D341Med (cell line): ENCODE measurements at regions not wholly inside any gene's neighbourhood (a gene's known extent, or its start where the extent isn't known, plus 50 kb on each side); places are given as distances from the start of the nearest gene placed in this dataset.
"Not testable (repeated sequence)": the region's sequence is repeated elsewhere in the genome, so short reads cannot be mapped to it uniquely, and the experiment has no call there.

Source experiments
- DNase-seq: peaks from one replicate; pipeline ENCODE4 v3.0.0; 2012; ENCODE audit warnings: low spot score

DNA sequence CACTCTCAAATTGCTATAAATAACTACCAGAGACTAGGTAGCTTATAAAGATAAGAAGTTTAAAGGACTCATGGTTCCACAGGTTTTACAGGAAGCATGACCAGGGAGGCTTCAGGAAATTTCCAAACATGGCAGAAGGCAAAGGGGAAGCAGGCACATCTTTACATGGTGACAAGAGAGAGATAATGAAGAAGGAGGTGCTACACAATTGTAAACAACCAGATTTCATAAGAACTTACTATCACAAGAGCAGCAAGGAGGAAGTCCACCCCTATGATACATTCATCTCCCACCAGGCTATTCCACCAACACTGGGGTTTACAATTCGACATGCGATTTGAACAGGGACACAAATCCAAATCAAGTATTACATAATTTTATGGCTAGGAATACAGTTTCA is 257.7 kb downstream of the BTG1 start:
- DNase-seq, result no peak

DNA sequence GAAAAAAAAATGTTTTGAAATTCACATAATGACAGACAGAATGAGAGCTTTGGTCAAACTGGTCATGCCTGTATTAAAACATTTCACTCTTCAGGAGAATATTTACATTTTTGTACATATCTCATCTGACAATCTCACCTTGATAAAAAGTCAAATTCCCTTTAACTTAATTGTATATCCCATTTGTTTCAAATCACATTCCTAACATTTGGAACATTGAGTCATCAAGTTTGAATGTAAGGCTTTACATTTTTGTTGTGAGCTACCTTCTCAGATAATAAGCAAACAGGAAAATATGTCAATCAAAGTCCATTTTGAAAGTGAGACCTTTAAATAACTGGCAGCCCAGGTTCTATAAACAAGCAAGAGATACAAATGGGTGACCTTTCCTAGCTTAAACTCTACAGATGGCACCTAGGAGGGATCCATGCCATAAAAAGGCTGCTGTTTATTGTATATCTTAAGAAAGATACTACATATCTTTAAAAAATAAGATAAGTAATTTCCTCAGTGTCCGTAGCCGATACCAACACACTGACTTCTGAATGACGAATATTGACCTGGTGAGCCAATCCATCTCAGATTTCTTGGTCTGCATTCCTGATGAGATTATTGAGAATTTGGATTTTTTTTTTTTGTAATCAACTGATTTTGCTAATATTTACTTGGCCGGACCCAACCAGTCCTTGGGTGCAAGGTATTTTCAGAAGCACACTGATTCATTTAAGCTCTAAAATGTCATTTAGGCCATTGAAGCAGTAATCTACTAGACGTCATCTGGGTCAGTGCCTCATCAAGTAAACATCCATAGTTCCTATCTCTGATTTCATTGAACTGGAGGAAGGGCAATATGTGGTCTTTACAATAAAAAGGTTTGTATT is 259.6 kb downstream of the BTG1 start:
- no peak for DNase-seq

DNA sequence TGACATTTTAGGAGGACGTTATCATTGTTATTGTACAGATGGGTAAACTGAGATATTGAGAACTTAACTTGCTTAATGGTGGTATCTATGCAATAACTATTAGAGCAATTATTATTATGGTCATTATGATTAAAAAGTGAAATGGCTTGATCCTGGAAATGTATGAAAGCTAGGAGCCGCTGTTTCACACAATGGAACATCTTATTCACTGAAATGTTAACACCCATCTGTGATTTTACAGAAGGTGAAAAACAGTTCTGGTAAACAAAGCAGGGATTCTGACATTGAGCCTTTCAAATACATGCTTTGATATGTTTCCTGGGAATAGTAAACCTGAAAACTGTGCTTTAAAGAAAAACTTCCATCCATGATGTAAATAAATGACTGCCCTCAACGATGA is 261.4 kb downstream of the BTG1 start:
- no peak for DNase-seq

DNA sequence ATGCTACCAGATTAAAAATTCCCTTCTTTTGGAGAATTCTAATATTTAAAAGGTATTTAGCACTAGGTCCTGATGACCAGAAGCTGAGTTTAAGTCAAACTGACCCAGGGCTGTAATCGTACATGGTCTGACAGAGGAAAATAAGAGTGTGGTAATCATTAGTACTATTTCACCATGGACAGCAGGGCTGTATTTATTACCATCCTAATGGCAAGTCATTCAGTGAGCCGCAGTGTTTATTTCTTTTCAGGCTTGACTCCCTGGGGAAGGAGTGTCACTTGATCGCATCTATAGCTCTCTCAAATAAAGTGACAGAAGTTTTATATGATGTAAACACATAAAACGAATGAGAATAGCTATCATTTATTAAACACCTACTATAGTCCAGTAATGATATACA is 261.8 kb downstream of the BTG1 start:
- DNase-seq, result no peak

DNA sequence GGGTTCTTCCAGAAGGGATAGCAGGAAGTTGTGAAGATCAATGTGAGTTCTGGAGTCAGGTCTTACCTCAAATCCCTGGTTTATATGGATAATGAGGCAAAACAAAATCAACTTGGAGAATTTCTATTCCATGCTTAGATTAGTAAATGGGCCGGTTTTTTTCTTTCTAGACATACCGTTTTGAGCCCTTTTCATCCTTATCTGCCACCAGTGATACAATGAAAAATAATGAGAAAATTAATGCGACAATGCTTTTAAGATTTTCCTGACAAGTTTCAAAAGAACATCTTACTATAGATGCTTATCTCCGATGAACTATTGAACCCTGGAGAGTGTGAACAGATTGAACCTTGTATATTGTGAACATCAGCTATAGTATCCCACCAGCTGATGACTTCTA is 262.7 kb downstream of the BTG1 start:
- DNase-seq, result no peak

DNA sequence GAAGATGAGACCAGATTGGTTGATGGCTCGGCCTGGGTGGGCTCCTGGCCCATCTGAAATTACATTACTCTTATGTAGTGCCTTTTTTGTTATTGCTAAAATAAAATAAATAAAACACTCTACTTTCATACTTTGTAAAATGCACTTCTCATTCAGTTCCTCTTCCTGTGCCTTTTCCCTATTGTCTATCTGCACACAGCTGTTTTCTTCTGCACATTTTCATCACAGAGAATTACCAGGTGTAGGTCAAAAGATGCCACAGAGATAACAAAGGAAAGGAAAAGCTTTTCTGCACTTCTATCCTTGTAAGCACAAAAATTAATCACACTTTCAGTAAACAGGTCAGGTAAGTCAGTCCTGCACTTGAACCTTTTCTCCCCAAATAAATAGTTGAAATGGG is 265.1 kb downstream of the BTG1 start:
- no peak for DNase-seq

DNA sequence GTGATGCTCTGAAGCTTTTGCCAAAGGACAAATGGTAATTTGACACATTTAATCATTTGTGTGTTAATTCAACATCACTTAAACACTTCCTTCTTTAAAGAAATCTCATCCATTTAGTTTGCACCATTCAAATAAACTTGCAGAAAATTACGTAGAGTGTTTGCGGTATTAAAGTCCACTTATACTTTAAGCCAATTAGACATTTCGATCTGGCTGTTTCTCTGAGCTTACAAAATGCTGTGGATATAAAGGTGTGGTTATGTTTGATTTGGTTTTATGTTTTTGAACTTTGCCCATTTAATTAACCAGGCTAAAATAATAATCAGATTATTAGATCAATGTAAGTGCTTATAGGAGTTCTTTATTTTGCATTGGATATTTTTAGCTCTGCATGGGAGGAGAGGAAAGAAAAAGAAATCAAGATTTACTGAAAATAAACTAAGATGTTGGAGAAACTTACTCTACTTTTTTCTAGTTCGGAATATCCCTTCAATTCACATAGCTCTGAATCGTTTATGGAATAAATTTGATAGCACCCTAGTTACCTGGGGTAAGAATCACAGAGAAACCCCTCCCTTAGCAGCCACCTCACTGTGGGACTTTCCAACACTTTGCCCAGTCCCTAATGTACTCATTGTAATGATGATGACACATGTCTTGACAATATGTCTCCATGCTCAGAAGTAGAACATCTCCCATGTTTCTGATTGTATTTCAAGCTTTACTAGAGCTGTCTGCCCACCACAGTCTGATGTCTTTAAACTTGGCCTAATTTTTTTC is 268.0 kb downstream of the BTG1 start:
- DNase-seq, result no peak

DNA sequence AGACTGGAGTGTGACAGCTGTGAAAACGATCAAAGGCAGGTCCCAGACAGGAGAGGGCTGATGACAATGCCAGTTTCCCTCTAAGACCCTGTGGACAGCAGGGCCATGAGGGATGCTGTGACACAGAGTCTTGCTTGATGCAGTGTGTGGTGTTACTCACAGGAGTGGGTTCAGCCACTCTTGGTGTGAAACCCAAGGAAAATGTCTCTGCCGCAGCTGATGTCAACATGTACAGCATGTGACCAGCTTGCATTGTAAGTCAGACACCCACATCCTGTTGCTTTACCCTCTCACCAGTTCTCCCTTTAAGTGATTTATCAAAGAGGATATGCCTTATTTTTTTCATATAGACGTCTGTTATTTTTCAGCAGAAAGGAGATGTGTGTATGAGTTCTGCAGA is 268.6 kb downstream of the BTG1 start:
- DNase-seq, result no peak

DNA sequence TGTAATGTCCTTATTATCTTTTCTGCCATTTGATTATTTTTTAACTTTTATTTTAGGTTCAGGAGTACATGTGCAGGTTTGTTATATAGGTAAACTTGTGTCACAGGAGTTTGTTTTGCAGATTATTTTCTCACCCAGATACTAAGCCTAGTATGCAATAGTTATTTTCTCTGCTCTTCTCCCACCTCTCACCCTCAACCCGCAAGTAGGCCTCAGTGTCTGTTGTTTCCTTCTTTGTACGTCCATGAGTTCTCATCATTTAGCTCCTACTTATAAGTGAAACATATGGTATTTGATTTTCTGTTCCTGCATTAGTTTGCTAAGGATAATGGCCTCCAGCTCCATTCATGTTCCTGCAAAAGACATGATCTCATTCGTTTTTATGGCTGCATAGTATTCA is 270.0 kb downstream of the BTG1 start:
- not testable (repeated sequence) for DNase-seq

DNA sequence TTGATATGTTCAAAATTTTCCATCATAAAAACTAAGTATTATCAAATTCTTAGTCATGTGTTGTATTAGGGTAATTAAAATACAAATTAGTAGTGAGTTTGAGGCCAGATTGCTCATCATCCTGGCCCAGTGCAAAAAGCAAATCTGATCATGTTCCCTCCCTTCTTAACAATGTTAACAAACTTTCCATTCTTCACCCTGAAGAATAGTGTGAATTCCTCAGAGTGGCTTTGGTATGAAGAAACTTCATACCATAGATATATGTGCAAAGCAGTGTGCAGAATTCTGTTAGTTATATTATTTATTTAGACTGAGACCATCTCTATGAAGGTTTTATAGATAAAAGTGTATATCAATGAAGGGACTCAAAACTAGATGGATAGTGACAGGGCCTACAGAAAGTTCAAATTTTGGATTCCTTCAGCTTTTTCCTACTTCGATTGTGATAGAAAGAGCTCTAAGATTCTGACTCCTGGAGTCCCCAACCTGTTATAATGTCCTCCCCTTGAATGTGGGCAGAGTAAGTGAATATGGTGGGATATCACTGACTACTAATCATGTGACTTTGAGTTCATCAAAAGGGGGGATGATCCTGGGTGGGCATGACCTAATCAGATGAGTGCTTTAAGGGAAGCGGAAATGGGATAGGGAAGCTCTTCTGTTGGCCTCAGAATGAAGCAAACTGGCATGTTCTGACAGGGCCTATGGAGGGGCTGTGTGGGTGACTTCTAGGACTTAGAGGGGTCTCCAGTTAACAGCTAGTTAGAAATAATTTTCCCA is 271.4 kb downstream of the BTG1 start:
- DNase-seq, result no peak

DNA sequence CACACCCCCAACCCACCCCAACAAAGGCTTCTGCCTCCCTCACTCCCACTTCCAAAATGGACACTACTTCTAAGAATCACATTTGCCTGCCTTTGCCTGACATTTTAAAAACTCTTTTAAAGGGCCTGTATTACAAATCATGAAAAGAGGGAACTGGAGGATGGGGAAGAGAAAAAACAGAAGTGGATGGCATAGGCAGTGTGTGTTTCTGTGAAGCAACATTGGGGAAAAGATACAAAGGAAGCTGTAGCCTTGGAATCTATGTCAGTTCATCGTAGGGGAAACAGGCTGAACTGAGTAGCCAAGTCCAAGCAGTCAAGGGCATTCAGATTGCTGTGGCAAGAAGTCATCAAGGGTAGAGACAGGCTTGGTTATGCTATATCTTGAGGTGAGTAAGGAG is 273.9 kb downstream of the BTG1 start:
- no peak for DNase-seq

DNA sequence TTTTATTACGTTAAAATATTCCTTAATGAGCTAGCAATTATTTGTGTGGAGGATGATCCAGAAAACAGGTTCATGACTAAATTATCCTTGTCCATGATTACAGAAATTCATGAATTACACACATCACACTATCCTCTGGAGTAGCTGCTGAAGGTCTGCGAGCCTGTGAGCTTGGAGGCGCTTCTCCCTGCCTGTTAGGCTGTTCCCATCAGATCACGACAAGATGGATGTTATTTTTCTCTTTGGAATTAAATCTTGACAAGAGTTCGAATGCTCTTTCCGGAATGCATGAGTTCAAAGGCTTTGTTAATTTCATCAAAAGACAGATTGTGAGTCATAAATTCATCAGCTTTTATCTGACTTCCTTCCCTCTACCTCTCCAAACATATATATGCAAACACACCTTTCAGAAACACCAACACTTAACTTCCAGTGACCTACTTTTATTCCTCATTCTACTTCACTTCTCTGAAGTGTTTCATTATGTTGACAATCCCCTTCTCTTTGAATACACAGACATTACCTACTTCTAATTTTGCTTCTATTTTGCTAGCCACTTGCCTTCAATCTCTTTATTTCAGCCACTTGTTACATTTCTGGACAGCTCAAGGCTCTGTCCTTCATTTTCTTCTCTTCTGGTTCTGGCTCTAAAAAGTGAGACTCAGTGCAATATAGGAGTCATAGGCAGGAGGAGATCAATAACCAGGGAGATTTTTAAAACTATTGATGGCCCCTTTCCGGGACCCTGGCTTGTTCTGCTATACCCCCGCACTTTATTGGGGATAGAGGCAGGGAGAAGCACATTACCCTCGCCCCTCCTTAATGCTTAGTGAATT is 274.6 kb downstream of the BTG1 start:
- no peak for DNase-seq

DNA sequence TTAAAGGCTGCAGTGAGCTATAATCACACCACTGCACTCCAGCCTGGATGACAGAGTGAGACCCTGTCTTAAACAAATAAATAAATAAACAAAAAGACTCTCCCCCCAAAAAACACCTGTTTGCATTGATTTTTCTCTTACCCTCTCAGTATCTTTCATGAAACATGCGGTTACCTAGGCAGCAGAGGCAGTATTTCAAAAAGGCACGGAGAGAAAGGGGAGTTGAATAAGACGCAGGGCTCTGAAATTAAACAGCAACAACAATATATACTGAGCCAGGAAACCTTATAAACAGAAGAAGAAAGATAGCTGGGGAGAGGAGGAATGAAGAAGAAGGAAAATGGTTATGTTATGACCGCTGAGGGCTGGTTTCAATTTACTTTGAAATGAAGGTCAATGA is 277.6 kb downstream of the BTG1 start:
- DNase-seq, result no peak

DNA sequence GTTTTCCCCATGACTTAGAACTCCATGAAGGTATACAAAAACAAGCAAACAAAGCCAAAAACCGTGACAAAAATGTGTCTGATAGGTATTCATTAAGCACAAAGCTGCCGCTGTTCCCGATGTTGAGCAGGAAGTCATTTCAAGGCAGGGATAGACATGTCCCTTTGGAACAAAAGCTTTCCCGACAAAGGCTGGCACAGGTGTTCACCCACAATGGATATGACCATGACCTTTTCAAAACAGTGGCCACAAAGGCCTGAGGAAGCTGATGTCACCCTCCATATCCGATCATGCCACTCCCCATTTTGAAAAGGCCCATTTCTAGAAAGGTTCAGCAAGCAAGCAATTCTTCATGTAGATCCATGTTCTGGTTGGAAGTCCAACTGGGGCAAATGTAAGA is 279.1 kb downstream of the BTG1 start:
- DNase-seq, result no peak

DNA sequence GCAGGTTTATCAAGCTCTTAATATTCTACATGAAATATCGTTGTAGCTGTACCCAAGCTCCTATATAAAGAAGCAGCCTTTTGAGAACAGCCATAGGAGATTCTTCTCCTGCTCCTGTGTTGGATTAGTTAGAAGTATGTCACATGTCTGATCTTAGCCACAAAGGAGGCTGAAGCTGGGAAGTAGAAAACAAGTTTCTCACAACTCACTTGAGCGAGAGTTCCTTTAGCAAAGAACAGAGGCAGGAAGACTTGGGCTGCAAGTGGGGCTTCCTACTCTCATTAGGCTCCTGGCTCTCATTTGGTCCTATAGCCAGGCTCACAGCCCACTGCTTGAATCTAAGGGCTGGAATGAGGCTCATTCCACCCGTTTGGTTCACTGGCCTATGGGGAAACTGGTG is 281.9 kb downstream of the BTG1 start:
- no peak for DNase-seq

DNA sequence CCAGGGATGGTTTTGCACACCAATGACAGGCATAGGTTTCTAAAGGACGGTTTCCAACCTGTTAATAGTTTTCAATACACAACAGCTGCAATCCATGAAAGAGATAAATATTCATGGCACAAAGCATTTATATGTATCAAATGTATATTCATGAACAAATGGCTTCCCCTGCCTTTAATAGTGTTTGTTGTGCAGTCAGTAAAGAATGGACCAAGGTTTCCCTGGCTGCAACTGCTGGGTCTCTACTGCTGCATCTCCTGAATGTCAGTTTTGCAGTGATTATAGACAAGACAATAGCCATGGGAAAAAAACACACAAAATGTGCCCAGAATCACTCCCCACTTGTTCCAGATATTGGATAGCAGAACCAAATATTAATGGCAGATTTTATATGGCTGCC is 284.1 kb downstream of the BTG1 start:
- no peak for DNase-seq

DNA sequence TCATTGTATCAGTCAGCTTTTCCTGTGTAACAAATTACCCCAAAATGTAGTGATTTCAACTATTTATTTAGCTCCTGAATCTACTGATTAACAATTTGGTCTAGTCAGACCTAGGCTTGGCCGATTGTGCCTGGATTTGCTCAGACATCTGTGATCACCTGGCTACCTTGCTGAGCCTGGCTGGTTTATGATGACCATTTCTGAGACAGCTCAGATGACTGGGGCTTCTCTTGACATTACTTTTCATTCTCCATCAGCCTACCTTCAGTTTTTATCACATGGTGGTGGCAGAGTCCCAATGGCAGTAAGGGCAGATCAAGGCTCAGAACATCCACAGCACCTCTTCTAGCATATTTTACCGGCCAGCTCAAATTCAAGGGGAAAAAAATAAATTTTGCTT is 286.3 kb downstream of the BTG1 start:
- no peak for DNase-seq

DNA sequence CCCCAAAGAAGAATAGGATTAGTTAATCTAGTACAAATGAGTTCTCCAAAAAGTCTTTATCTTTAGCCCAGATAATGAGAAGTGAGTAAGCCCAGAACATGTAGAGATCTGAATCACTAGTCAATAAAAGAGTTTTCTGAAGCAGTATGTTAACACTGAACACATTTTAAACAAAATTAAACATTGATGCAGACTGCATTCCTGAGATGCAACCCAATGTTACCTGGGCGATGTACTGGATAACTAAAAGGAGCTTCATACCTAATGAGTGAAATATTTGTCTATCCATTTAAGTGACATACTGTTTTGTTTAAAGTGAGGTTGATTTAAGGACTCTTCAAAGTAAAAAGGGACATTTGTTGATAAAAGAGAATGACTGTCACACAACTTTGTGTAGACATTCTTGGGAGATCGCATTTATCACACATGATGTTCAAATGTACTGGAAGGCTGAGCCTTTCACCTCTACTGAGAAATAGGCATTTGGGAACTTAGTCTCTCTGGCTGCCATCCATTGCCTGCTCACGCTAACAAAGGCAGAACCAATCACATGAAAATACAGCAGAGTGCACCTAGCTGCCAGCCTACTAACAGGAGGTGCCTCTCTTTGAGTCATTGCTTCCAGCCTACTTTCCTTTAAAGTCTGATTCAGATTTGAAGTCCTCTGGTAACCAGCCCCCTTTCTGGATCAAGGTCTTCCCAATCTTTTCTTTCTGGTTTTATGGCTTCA is 287.7 kb downstream of the BTG1 start:
- no peak for DNase-seq

DNA sequence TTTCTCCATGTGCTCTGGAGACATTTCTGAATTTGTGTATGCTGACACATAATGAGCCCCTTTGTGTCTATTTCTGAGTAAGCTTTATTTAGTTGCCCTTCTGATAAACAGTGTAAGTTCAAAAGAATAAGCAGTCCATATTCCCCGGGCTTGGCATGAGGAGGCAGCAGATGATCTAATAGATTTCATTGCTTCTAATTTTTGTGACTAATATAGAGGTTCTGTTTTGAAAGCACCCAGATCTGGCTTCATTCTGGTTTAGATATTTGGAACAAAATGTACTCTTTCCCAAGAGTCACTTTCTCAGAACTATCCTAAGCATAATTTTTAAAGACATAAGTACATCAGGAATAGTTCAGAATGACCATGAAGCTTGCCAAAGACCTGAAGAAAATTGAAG is 290.9 kb downstream of the BTG1 start:
- DNase-seq, result no peak

DNA sequence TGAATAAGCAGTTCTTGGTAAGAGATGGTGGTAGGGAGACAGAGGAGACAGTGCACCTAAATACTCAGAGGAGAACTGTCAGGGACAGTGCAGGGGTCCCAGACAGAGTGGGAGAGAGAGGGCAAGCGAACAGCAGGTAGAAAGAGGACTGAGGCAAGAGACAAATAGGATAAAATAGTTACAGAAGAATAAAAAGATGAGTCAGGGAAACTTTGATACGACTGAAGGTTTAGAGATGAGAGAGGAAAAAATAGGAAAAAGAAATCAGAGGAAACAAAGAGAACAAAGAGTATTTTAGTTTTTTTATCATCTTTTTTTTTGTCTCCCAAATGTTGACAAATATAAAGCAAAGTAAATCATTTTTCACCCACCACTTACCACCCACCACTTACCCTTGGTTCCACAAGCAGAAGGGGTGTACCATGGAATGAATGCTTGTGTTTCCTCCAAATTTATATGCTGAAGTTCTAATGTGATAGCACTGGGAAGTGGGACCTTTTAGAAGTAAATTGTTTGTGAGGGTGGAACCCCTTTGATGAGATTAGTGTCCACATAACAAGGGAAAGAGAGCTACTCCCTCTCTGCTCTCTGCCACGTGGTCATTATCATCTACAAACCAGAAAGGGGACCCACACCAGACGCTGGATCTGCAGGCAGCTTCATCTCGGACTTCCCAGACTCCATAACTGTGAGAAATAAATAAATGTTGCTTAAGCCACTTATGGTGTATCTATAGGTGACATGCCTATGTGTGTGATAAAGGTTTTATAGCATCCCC is 292.1 kb downstream of the BTG1 start:
- no peak for DNase-seq
